ENCODE measurements at regions not wholly inside any gene's neighbourhood (a gene's known extent, or its start where the extent isn't known, plus 50 kb on each side); places are given as distances from the start of the nearest gene placed in this dataset.

DNA sequence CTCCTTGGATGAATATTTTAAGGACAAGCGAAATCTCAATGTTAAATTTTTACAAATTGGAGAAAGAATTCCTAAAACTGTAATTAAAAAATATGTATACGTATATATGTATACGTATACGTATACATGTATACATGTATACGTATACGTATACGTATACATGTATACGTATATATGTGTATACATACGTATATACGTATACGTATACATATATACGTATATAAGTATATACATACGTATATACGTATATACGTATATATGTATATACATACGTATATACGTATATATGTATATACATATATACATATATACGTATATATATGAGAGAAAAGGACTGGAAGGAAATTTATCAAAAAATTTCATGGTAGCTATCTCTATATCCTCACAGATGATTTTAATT is 110.2 kb upstream of the ACKR3 start:
- TF ChIP-seq, protein P1, sequence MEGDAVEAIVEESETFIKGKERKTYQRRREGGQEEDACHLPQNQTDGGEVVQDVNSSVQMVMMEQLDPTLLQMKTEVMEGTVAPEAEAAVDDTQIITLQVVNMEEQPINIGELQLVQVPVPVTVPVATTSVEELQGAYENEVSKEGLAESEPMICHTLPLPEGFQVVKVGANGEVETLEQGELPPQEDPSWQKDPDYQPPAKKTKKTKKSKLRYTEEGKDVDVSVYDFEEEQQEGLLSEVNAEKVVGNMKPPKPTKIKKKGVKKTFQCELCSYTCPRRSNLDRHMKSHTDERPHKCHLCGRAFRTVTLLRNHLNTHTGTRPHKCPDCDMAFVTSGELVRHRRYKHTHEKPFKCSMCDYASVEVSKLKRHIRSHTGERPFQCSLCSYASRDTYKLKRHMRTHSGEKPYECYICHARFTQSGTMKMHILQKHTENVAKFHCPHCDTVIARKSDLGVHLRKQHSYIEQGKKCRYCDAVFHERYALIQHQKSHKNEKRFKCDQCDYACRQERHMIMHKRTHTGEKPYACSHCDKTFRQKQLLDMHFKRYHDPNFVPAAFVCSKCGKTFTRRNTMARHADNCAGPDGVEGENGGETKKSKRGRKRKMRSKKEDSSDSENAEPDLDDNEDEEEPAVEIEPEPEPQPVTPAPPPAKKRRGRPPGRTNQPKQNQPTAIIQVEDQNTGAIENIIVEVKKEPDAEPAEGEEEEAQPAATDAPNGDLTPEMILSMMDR (IDR thresholded peaks at IDR 0.05): no peak
- TF ChIP-seq POLR2AphosphoS5 (IDR thresholded peaks at IDR 0.05; ENCODE audit: low read depth, low read length): no peak
- TF ChIP-seq SIN3A (IDR thresholded peaks at IDR 0.05; ENCODE audit: borderline replicate concordance, insufficient read depth, low read depth, low read length): no peak
- TF ChIP-seq, protein P2, sequence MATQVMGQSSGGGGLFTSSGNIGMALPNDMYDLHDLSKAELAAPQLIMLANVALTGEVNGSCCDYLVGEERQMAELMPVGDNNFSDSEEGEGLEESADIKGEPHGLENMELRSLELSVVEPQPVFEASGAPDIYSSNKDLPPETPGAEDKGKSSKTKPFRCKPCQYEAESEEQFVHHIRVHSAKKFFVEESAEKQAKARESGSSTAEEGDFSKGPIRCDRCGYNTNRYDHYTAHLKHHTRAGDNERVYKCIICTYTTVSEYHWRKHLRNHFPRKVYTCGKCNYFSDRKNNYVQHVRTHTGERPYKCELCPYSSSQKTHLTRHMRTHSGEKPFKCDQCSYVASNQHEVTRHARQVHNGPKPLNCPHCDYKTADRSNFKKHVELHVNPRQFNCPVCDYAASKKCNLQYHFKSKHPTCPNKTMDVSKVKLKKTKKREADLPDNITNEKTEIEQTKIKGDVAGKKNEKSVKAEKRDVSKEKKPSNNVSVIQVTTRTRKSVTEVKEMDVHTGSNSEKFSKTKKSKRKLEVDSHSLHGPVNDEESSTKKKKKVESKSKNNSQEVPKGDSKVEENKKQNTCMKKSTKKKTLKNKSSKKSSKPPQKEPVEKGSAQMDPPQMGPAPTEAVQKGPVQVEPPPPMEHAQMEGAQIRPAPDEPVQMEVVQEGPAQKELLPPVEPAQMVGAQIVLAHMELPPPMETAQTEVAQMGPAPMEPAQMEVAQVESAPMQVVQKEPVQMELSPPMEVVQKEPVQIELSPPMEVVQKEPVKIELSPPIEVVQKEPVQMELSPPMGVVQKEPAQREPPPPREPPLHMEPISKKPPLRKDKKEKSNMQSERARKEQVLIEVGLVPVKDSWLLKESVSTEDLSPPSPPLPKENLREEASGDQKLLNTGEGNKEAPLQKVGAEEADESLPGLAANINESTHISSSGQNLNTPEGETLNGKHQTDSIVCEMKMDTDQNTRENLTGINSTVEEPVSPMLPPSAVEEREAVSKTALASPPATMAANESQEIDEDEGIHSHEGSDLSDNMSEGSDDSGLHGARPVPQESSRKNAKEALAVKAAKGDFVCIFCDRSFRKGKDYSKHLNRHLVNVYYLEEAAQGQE (IDR thresholded peaks at IDR 0.05; ENCODE audit: insufficient read depth in 1 of 2, low read depth in 2 of 2, low read length in 1 of 2): no peak
- TF ChIP-seq TCF7L2 (IDR thresholded peaks at IDR 0.05; ENCODE audit: low read depth, low read length): no peak
